ENCODE measurements at regions not wholly inside any gene's neighbourhood (a gene's known extent, or its start where the extent isn't known, plus 50 kb on each side); places are given as distances from the start of the nearest gene placed in this dataset.
A peak's percentile ranks its signal among the peaks of the same experiment; 100 is the strongest.
"Not testable (repeated sequence)": the region's sequence is repeated elsewhere in the genome, so short reads cannot be mapped to it uniquely, and the experiment has no call there.

DNA sequence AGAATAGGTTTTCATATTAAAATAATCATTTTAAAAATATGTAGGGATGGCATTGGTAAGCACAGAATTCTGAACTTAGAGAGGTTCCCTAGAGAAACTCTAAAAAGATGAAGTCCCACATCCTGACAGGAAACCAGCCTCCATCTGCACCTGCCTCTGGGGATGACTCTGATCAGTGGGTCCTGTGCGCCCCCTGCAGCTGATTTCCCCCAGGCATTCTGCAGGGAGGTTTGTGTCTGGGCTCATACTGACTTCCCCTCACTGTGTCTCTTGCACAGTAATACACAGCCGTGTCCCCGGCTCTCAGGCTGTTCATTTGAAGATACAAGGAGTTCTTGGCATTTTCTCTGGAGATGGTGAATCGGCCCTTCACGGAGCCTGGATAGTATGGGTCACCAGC lies 602.9 kb downstream of the TMEM121 start:
- H3K4me2 ChIP-seq (replicated peaks; ENCODE audit: low read depth, low read length, poor library complexity, severe bottlenecking) = no peak overlapping the region
- CTCF ChIA-PET = interaction anchor here (0.9 to 1.7 kb wide), 3 partner anchors 10 to 339 kb away, joined by 3 to 4 read pairs (median 4); no protein-coding TSS in a partner anchor

DNA sequence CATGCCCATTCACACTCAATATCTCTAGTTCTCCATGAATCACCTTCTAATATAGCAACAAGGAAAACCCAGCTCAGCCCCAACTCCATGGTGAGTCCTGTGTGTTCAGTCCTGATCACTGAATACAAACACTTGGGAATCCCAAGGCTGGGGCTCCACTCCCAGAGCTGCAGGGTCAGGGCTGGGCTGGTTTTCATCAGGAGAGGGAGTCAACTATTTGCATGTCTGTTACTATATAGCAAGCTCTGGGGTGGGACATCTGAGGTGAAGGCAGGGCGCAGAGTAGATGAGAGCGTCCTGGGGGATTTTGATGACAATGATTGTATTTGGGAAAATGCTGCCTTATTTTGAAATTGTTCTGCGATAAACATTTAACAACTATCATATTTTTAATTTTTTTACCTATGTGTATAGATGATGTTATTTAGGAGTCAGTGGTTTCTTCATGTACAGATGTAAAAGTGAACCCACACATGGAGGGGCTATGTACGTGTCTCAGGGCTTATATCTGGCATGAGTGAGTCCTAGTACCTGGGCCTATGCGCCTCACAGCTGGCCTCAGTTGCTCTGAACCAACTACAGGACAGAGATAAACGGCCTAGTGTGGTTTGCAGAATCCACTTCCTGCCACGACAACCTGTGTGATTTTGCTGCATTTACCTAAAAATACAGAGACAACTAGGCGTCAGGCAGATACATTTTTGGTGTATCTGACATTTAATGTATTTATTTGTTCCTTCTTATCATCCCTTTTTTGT lies 603.7 kb downstream of the TMEM121 start:
- 47% methylated on average over 2 of the region's 8 CpGs for WGBS (ENCODE audit: insufficient coverage)
- H3K27ac ChIP-seq (ENCODE audit: low read length in 2 of 2); H3K9me3 ChIP-seq (ENCODE audit: control extremely low read depth in 1 of 3, control insufficient read depth in 2 of 3, insufficient read depth in 1 of 3, low read length in 2 of 3); H3K9ac ChIP-seq (ENCODE audit: low read length); H3K36me3 ChIP-seq (replicated peaks in 1 of 2; ENCODE audit: control extremely low read depth in 1 of 2, control insufficient read depth in 1 of 2, extremely low read depth in 1 of 2, insufficient read depth in 2 of 2, low read length in 1 of 2); ATAC-seq (ENCODE audit: low read depth); H3K27ac Mint-ChIP-seq; H2AFZ ChIP-seq (ENCODE audit: insufficient read depth, low read depth, low read length, poor library complexity, severe bottlenecking); H3K9me3 Mint-ChIP-seq (ENCODE audit: insufficient read depth); H3K79me2 ChIP-seq (ENCODE audit: control insufficient read depth, insufficient read depth, low read length); H3K4me3 ChIP-seq (ENCODE audit: control extremely low read depth in 1 of 5, extremely low read depth in 1 of 5, insufficient read depth in 1 of 5, low read depth in 2 of 5, low read length in 4 of 5); H4K20me1 ChIP-seq (ENCODE audit: control insufficient read depth, insufficient read depth, low read length, poor library complexity, severe bottlenecking); intact Hi-C loops (cut with micrococcal nuclease); H3K4me2 ChIP-seq (replicated peaks; ENCODE audit: low read depth, low read length, poor library complexity, severe bottlenecking); DNase-seq; H3K27me3 ChIP-seq (replicated peaks in 1 of 4; ENCODE audit: control extremely low read depth in 1 of 4, control insufficient read depth in 3 of 4, insufficient read depth in 4 of 4, low read length in 3 of 4): not testable (repeated sequence)
- Mint-ChIP-seq H3K4me3 (peak overlapping the region; percentile 23), H3K4me1 (peaks cover 13% of the 10 kb centered on the region), H3K27me3 (peaks cover 12% of the 10 kb centered on the region)
- POLR2A ChIA-PET = interaction anchor here (1.1 kb wide), 1 partner anchor 268 kb away, joined by 5 read pairs; no protein-coding TSS in a partner anchor
- peaks cover 0 to 12% of the 10 kb centered on the region in 2 donors for H3K4me1 ChIP-seq (ENCODE audit: control insufficient read depth in 2 of 2, insufficient read depth in 2 of 2, low read length in 2 of 2)
- CTCF ChIA-PET = interaction anchor here (0.6 to 1.0 kb wide), 3 partner anchors 10 to 270 kb away, joined by 3 to 4 read pairs (median 3); no protein-coding TSS in a partner anchor

More for the DNA sequence above, 602.9 kb downstream of the TMEM121 start:
- H3K9me3 ChIP-seq (ENCODE audit: control extremely low read depth in 1 of 3, control insufficient read depth in 2 of 3, insufficient read depth in 1 of 3, low read length in 2 of 3) = no peaks in the 10 kb centered on the region
- H3K4me3 ChIP-seq (ENCODE audit: control extremely low read depth in 1 of 5, extremely low read depth in 1 of 5, insufficient read depth in 1 of 5, low read depth in 2 of 5, low read length in 4 of 5) = no peak overlapping the region
- TF ChIP-seq, protein P1, sequence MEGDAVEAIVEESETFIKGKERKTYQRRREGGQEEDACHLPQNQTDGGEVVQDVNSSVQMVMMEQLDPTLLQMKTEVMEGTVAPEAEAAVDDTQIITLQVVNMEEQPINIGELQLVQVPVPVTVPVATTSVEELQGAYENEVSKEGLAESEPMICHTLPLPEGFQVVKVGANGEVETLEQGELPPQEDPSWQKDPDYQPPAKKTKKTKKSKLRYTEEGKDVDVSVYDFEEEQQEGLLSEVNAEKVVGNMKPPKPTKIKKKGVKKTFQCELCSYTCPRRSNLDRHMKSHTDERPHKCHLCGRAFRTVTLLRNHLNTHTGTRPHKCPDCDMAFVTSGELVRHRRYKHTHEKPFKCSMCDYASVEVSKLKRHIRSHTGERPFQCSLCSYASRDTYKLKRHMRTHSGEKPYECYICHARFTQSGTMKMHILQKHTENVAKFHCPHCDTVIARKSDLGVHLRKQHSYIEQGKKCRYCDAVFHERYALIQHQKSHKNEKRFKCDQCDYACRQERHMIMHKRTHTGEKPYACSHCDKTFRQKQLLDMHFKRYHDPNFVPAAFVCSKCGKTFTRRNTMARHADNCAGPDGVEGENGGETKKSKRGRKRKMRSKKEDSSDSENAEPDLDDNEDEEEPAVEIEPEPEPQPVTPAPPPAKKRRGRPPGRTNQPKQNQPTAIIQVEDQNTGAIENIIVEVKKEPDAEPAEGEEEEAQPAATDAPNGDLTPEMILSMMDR (IDR thresholded peaks at IDR 0.05) = peak; percentile 22
- no peak for TF ChIP-seq EZH2 (IDR thresholded peaks at IDR 0.05; ENCODE audit: borderline replicate concordance, insufficient read depth, low read depth, low read length, poor library complexity, severe bottlenecking)
- H3K27me3 ChIP-seq (replicated peaks in 1 of 4; ENCODE audit: control extremely low read depth in 1 of 4, control insufficient read depth in 3 of 4, insufficient read depth in 4 of 4, low read length in 3 of 4) = no peaks in the 10 kb centered on the region
- WGBS (ENCODE audit: insufficient coverage) = no CpG with 5 or more reads among the region's 5 CpGs
- POLR2A ChIA-PET = interaction anchor here (1.1 kb wide), 1 partner anchor 267 kb away, joined by 5 read pairs; no protein-coding TSS in a partner anchor
- ATAC-seq (ENCODE audit: low read depth) (no peak), DNase-seq (peak; percentile 30)
- intact Hi-C loops (cut with micrococcal nuclease) = no loop called here
- H2AFZ ChIP-seq (ENCODE audit: insufficient read depth, low read depth, low read length, poor library complexity, severe bottlenecking) = no peak overlapping the region
- Mint-ChIP-seq H3K27me3 (peaks cover 12% of the 10 kb centered on the region), H3K4me1 (peaks cover 13% of the 10 kb centered on the region), H3K27ac (no peak overlapping the region), H3K9me3 (ENCODE audit: insufficient read depth) (no peaks in the 10 kb centered on the region), H3K4me3 (no peak overlapping the region)
- no peak overlapping the region for H3K9ac ChIP-seq (ENCODE audit: low read length)
- H3K4me1 ChIP-seq (ENCODE audit: control insufficient read depth in 2 of 2, insufficient read depth in 2 of 2, low read length in 2 of 2) = peaks cover 0 to 12% of the 10 kb centered on the region in 2 donors
- no peaks in the 10 kb centered on the region for H4K20me1 ChIP-seq (ENCODE audit: control insufficient read depth, insufficient read depth, low read length, poor library complexity, severe bottlenecking)
- no peak overlapping the region for H3K27ac ChIP-seq (ENCODE audit: low read length in 2 of 2)
- H3K36me3 ChIP-seq (replicated peaks in 1 of 2; ENCODE audit: control extremely low read depth in 1 of 2, control insufficient read depth in 1 of 2, extremely low read depth in 1 of 2, insufficient read depth in 2 of 2, low read length in 1 of 2) = no peaks in the 10 kb centered on the region
- H3K79me2 ChIP-seq (ENCODE audit: control insufficient read depth, insufficient read depth, low read length) = no peaks in the 10 kb centered on the region

DNA sequence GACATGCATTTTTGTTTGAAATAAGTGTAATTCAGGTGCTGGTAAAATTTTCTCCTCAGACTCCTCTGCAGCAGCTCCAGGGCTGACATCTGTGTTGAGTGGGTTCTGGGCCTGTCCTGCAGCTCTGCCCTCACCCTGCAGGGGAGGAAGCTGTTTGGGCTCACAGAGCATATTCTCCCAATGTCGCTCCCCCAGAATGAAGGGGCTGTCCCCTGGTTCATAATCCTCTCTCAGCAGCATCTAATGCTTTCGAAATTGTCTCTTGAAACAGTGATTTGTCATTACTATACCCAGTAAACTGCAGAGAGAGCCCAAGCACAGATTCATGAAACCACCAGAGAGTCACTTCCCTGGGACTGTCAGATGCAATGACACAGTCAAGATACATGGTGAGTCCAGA lies 606.7 kb downstream of the TMEM121 start:
- peaks cover 13% of the 10 kb centered on the region for H3K4me1 Mint-ChIP-seq
- H3K9me3 Mint-ChIP-seq (ENCODE audit: insufficient read depth); DNase-seq; H3K9ac ChIP-seq (ENCODE audit: low read length); H3K27ac ChIP-seq (ENCODE audit: low read length in 2 of 2); H3K4me3 ChIP-seq (ENCODE audit: control extremely low read depth in 1 of 5, extremely low read depth in 1 of 5, insufficient read depth in 1 of 5, low read depth in 2 of 5, low read length in 4 of 5); intact Hi-C loops (cut with micrococcal nuclease); POLR2A ChIA-PET; H3K36me3 ChIP-seq (replicated peaks in 1 of 2; ENCODE audit: control extremely low read depth in 1 of 2, control insufficient read depth in 1 of 2, extremely low read depth in 1 of 2, insufficient read depth in 2 of 2, low read length in 1 of 2); H3K27ac Mint-ChIP-seq; CTCF ChIA-PET; ATAC-seq (ENCODE audit: low read depth); H3K4me3 Mint-ChIP-seq; H3K79me2 ChIP-seq (ENCODE audit: control insufficient read depth, insufficient read depth, low read length); H3K27me3 Mint-ChIP-seq; H3K9me3 ChIP-seq (ENCODE audit: control extremely low read depth in 1 of 3, control insufficient read depth in 2 of 3, insufficient read depth in 1 of 3, low read length in 2 of 3); H3K27me3 ChIP-seq (replicated peaks in 1 of 4; ENCODE audit: control extremely low read depth in 1 of 4, control insufficient read depth in 3 of 4, insufficient read depth in 4 of 4, low read length in 3 of 4); H2AFZ ChIP-seq (ENCODE audit: insufficient read depth, low read depth, low read length, poor library complexity, severe bottlenecking); H3K4me2 ChIP-seq (replicated peaks; ENCODE audit: low read depth, low read length, poor library complexity, severe bottlenecking); H4K20me1 ChIP-seq (ENCODE audit: control insufficient read depth, insufficient read depth, low read length, poor library complexity, severe bottlenecking): not testable (repeated sequence)
- peaks cover 0 to 12% of the 10 kb centered on the region in 2 donors for H3K4me1 ChIP-seq (ENCODE audit: control insufficient read depth in 2 of 2, insufficient read depth in 2 of 2, low read length in 2 of 2)
- WGBS (ENCODE audit: insufficient coverage) = 29% methylated on average over 1 of the region's 2 CpGs
